MM.1S (cell line): ENCODE measurements at regions not wholly inside any gene's neighbourhood (a gene's known extent, or its start where the extent isn't known, plus 50 kb on each side); places are given as distances from the start of the nearest gene placed in this dataset.

Experiments
- DNase-seq: peaks from one replicate; pipeline ENCODE4 v3.0.0-alpha.2; 2015
- H2AFZ ChIP-seq: fragments of 300-600 bp; sonication (generic); 2 replicates; pipeline ENCODE4 v1.6.0; 2016; ENCODE audit warnings: antibody characterized with exemption, low read length
- H3F3A ChIP-seq: fragments of 300-600 bp; sonication (generic); 2 replicates; pipeline ENCODE4 v1.6.1; 2016; ENCODE audit warnings: mild to moderate bottlenecking, antibody characterized with exemption, low read length, moderate library complexity, mixed read lengths; ENCODE audit not compliant: insufficient read depth
- H3K27ac ChIP-seq: fragments of 300-600 bp; sonication (generic); 2 replicates; pipeline ENCODE4 v1.5.1; 2016; ENCODE audit warnings: mild to moderate bottlenecking, low read length
- H3K27me3 ChIP-seq: fragments of 300-600 bp; sonication (generic); replicated peaks from 2 replicates; pipeline ENCODE4 v1.6.0; 2016; ENCODE audit warnings: low read length; ENCODE audit not compliant: insufficient read depth
- H3K36me3 ChIP-seq: fragments of 300-600 bp; sonication (generic); replicated peaks from 2 replicates; pipeline ENCODE4 v1.6.1; 2016; ENCODE audit warnings: mild to moderate bottlenecking, low read length, mixed read lengths; ENCODE audit not compliant: insufficient read depth
- H3K4me1 ChIP-seq: fragments of 300-600 bp; sonication (generic); 2 replicates; pipeline ENCODE4 v1.6.1; 2016; ENCODE audit warnings: low read length, mixed read lengths
- H3K4me2 ChIP-seq: fragments of 300-600 bp; sonication (generic); 2 replicates; pipeline ENCODE4 v1.6.0; 2016; ENCODE audit warnings: low read depth, low read length
- H3K4me3 ChIP-seq: fragments of 300-600 bp; sonication (generic); 2 replicates; pipeline ENCODE4 v1.5.1; 2016; ENCODE audit warnings: low read length, mixed read lengths
- H3K79me2 ChIP-seq: fragments of 300-600 bp; sonication (generic); 2 replicates; pipeline ENCODE4 v1.6.1; 2016; ENCODE audit warnings: mixed run types, low read length, mixed read lengths
- H3K9ac ChIP-seq: fragments of 300-600 bp; sonication (generic); 2 replicates; pipeline ENCODE4 v1.6.1; 2016; ENCODE audit warnings: low read length, mixed read lengths
- H3K9me2 ChIP-seq: fragments of 300-600 bp; sonication (generic); replicated peaks from 2 replicates; pipeline ENCODE4 v1.6.1; 2016; ENCODE audit warnings: mild to moderate bottlenecking, low read length, mixed read lengths; ENCODE audit not compliant: insufficient read depth
- H3K9me3 ChIP-seq: fragments of 300-600 bp; sonication (generic); replicated peaks from 2 replicates; pipeline ENCODE4 v1.6.1; 2016; ENCODE audit warnings: mild to moderate bottlenecking, low read length, mixed read lengths; ENCODE audit not compliant: insufficient read depth
- H4K20me1 ChIP-seq: fragments of 300-600 bp; sonication (generic); 2 replicates; pipeline ENCODE4 v1.6.1; 2016; ENCODE audit warnings: mild to moderate bottlenecking, low read length, moderate library complexity, mixed read lengths; ENCODE audit not compliant: insufficient read depth
- EZH2 ChIP-seq: fragments of 300-600 bp; sonication (generic); optimal IDR thresholded peaks from 2 replicates; pipeline ENCODE3; 2017; ENCODE audit warnings: low read depth, mild to moderate bottlenecking, antibody characterized with exemption, low read length, mixed read lengths
- EZH2phosphoT487 ChIP-seq: fragments of 300-600 bp; sonication (generic); IDR thresholded peaks from 2 replicates; pipeline ENCODE4 v1.6.1; 2018; ENCODE audit warnings: antibody characterized with exemption, low read length
- TF ChIP-seq, protein P1 (sequence below): fragments of 300-600 bp; sonication (generic); IDR thresholded peaks from 2 replicates; pipeline ENCODE4 v1.5.1; 2016; ENCODE audit warnings: antibody characterized with exemption, low read length, mixed read lengths

DNA sequence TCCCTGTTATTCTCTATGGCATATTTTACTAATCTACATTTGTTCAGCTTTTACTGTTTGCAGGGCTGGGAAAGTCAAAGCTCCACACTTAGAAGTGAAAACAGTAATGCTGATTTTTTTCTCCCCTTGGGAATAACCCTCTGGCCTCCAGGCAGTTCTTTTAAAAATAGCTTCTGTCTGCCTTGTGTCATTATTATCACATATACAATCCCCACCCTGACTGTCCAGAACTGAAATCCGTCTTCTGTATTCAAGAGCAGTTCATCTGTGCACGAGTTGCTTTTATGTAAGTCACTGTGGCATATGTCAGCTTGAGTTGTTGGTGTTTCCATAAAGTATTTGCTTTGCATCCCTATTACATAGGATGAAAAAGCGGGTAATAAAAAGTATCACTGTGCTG, 1221.1 kb upstream of the CELF2 start:
- H2AFZ ChIP-seq: no peak overlapping the region
- H3K27me3 ChIP-seq: no peaks in the 10 kb centered on the region
- DNase-seq: no peak
- no peaks in the 10 kb centered on the region for H3K36me3 ChIP-seq
- no peak for TF ChIP-seq EZH2
- TF ChIP-seq, protein P1, sequence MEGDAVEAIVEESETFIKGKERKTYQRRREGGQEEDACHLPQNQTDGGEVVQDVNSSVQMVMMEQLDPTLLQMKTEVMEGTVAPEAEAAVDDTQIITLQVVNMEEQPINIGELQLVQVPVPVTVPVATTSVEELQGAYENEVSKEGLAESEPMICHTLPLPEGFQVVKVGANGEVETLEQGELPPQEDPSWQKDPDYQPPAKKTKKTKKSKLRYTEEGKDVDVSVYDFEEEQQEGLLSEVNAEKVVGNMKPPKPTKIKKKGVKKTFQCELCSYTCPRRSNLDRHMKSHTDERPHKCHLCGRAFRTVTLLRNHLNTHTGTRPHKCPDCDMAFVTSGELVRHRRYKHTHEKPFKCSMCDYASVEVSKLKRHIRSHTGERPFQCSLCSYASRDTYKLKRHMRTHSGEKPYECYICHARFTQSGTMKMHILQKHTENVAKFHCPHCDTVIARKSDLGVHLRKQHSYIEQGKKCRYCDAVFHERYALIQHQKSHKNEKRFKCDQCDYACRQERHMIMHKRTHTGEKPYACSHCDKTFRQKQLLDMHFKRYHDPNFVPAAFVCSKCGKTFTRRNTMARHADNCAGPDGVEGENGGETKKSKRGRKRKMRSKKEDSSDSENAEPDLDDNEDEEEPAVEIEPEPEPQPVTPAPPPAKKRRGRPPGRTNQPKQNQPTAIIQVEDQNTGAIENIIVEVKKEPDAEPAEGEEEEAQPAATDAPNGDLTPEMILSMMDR: no peak
- TF ChIP-seq EZH2phosphoT487: no peak
- no peak overlapping the region for H3K4me3 ChIP-seq
- H4K20me1 ChIP-seq: no peaks in the 10 kb centered on the region
- H3K79me2 ChIP-seq: no peaks in the 10 kb centered on the region
- no peaks in the 10 kb centered on the region for H3F3A ChIP-seq
- no peak overlapping the region for H3K9ac ChIP-seq
- no peak overlapping the region for H3K27ac ChIP-seq
- no peak overlapping the region for H3K4me2 ChIP-seq
- no peaks in the 10 kb centered on the region for H3K4me1 ChIP-seq
- no peaks in the 10 kb centered on the region for H3K9me2 ChIP-seq
- H3K9me3 ChIP-seq: no peaks in the 10 kb centered on the region

DNA sequence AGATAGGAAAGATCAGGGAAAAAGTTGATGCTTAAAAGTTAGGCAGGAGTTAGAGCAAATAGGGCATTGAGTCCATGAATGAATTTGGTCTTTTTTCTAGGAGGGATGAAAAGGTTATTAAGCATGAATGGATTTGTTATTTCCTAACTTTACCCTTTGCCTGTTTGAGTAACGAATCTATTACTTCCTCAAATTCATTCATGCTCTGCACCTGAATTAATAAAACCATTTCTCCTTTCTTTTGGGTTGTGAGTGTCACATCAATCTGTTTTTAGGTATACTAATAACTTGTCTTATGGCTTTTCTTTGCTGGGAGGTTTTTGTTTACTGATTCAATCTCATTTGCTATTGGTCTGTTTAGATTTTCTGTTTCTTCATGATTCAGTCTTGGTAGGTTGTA, 1217.7 kb upstream of the CELF2 start:
- Histone ChIP-seq H3K27me3 (no peaks in the 10 kb centered on the region), H3K4me2 (no peak overlapping the region), H4K20me1 (no peaks in the 10 kb centered on the region), H3K9me2 (no peaks in the 10 kb centered on the region), H3F3A (no peaks in the 10 kb centered on the region), H3K4me1 (no peaks in the 10 kb centered on the region), H3K9me3 (no peaks in the 10 kb centered on the region), H3K79me2 (no peaks in the 10 kb centered on the region), H3K4me3 (no peak overlapping the region), H2AFZ (no peak overlapping the region), H3K36me3 (no peaks in the 10 kb centered on the region), H3K9ac (no peak overlapping the region), H3K27ac (no peak overlapping the region; the same call in 1 of the 2 replicates)
- no peak for DNase-seq
- TF ChIP-seq EZH2 (no peak), EZH2phosphoT487 (no peak)
- TF ChIP-seq, protein P1: no peak

DNA sequence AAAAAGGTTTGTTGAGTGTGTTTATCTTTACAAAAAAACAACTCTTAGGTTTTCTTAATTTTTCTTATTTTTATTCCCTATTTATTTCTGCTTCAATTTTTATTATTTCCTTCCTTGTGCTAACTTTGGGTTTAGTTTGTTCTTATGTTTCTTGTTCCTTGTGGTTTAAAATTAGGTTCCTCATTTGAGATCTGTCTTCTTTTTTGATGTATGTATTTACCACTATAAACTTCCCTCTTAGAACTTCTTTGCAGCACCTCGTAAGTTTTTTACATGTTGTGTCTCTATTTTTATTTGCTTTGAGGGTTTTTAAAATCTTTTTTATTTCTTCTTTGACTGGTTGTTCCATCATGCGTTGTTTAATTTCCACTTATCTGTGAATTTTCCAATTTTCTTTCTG, 1217.1 kb upstream of the CELF2 start:
- Histone ChIP-seq H3K4me3 (no peak overlapping the region), H3K9ac (no peak overlapping the region), H3K9me2 (no peaks in the 10 kb centered on the region), H3K36me3 (no peaks in the 10 kb centered on the region), H3K9me3 (no peaks in the 10 kb centered on the region), H3K4me1 (no peaks in the 10 kb centered on the region), H3F3A (no peaks in the 10 kb centered on the region), H2AFZ (no peak overlapping the region), H3K4me2 (no peak overlapping the region), H3K27ac (no peak overlapping the region), H3K79me2 (no peaks in the 10 kb centered on the region), H3K27me3 (no peaks in the 10 kb centered on the region), H4K20me1 (no peaks in the 10 kb centered on the region)
- no peak for DNase-seq
- no peak for TF ChIP-seq EZH2phosphoT487

DNA sequence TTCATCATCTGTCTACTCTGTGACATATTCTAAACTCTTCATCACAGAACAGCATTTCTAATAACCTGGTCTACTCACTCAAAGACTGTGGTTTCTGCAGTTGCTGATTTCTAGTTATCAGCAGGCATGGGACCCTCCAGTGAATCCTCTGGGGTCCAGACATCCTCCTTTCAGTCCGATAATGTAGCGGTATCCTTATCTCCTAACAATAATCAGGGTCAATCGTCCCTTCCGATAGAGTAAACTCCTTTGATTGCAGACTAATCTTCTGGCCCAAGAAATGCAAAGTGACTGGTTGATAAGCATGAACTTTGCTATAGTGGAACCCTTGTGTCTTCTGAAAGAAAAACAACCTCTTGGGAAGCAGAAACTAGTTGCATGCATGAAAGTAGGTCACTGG, 1209.8 kb upstream of the CELF2 start:
- H3K9ac ChIP-seq: no peak overlapping the region

More for the DNA sequence above, 1209.8 kb upstream of the CELF2 start:
- Histone ChIP-seq H2AFZ (no peak overlapping the region), H3K4me3 (no peak overlapping the region), H3K27me3 (no peaks in the 10 kb centered on the region), H3K9me3 (no peaks in the 10 kb centered on the region), H3K36me3 (no peaks in the 10 kb centered on the region), H4K20me1 (no peaks in the 10 kb centered on the region), H3K4me2 (no peak overlapping the region), H3K79me2 (no peaks in the 10 kb centered on the region), H3F3A (no peaks in the 10 kb centered on the region), H3K27ac (no peak overlapping the region), H3K9me2 (no peaks in the 10 kb centered on the region), H3K4me1 (no peaks in the 10 kb centered on the region)
- no peak for DNase-seq
- TF ChIP-seq EZH2phosphoT487: no peak
- TF ChIP-seq, protein P1: no peak
- no peak for TF ChIP-seq EZH2
